BE2C (cell line): ENCODE measurements at regions not wholly inside any gene's neighbourhood (a gene's known extent, or its start where the extent isn't known, plus 50 kb on each side); places are given as distances from the start of the nearest gene placed in this dataset.

Experiments
- DNase-seq: peaks from one replicate; pipeline ENCODE4 v3.0.0-alpha.2; 2020
- H3K27me3 ChIP-seq: fragments of 250-450 bp; sonication (Bioruptor Pico); 2 replicates; pipeline ENCODE4 v1.5.1; 2020; ENCODE audit warnings: mild to moderate bottlenecking
- H3K36me3 ChIP-seq: fragments of 250-450 bp; sonication (Bioruptor Pico); 2 replicates; pipeline ENCODE4 v1.5.1; 2020; ENCODE audit warnings: mild to moderate bottlenecking
- H3K4me1 ChIP-seq: fragments of 250-450 bp; sonication (Bioruptor Pico); 2 replicates; pipeline ENCODE4 v1.5.1; 2020
- H3K4me3 ChIP-seq: 2 replicates; pipeline ENCODE4 v1.5.1; 2011; ENCODE audit warnings: low read depth, low read length
- H3K9me3 ChIP-seq: fragments of 250-450 bp; sonication (Bioruptor Pico); 2 replicates; pipeline ENCODE4 v1.5.1; 2020
- TF ChIP-seq, protein P1 (sequence below): IDR thresholded peaks from 2 replicates; pipeline ENCODE4 v1.5.1; 2012; ENCODE audit warnings: mild to moderate bottlenecking, low read depth, low read length

GRCh38 chr9:108133101-108133500 lies 643.5 kb upstream of the KLF4 start:
- no peaks in the 10 kb centered on the region for H3K27me3 ChIP-seq
- no peak for DNase-seq
- H3K4me3 ChIP-seq, result no peak overlapping the region
- no peaks in the 10 kb centered on the region for H3K36me3 ChIP-seq
- TF ChIP-seq, protein P1, sequence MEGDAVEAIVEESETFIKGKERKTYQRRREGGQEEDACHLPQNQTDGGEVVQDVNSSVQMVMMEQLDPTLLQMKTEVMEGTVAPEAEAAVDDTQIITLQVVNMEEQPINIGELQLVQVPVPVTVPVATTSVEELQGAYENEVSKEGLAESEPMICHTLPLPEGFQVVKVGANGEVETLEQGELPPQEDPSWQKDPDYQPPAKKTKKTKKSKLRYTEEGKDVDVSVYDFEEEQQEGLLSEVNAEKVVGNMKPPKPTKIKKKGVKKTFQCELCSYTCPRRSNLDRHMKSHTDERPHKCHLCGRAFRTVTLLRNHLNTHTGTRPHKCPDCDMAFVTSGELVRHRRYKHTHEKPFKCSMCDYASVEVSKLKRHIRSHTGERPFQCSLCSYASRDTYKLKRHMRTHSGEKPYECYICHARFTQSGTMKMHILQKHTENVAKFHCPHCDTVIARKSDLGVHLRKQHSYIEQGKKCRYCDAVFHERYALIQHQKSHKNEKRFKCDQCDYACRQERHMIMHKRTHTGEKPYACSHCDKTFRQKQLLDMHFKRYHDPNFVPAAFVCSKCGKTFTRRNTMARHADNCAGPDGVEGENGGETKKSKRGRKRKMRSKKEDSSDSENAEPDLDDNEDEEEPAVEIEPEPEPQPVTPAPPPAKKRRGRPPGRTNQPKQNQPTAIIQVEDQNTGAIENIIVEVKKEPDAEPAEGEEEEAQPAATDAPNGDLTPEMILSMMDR, result no peak
- no peaks in the 10 kb centered on the region for H3K9me3 ChIP-seq
- no peaks in the 10 kb centered on the region for H3K4me1 ChIP-seq

- Histone ChIP-seq H3K27me3 (no peaks in the 10 kb centered on the region), H3K4me1 (no peaks in the 10 kb centered on the region), H3K4me3 (no peak overlapping the region), H3K9me3 (no peaks in the 10 kb centered on the region), H3K36me3 (no peaks in the 10 kb centered on the region)
- TF ChIP-seq, protein P1, result no peak
- DNase-seq, result no peak
These were observed 641.3 kb upstream of the KLF4 start for GRCh38 chr9:108130905-108131304.

GRCh38 chr9:108125625-108126024 lies 636.1 kb upstream of the KLF4 start:
- Histone ChIP-seq H3K4me1 (no peaks in the 10 kb centered on the region; the same call in 1 of the 2 replicates), H3K9me3 (no peaks in the 10 kb centered on the region), H3K36me3 (no peaks in the 10 kb centered on the region), H3K4me3 (no peak overlapping the region), H3K27me3 (no peaks in the 10 kb centered on the region)
- DNase-seq, result no peak
- TF ChIP-seq, protein P1, result peak; percentile 52

DNA sequence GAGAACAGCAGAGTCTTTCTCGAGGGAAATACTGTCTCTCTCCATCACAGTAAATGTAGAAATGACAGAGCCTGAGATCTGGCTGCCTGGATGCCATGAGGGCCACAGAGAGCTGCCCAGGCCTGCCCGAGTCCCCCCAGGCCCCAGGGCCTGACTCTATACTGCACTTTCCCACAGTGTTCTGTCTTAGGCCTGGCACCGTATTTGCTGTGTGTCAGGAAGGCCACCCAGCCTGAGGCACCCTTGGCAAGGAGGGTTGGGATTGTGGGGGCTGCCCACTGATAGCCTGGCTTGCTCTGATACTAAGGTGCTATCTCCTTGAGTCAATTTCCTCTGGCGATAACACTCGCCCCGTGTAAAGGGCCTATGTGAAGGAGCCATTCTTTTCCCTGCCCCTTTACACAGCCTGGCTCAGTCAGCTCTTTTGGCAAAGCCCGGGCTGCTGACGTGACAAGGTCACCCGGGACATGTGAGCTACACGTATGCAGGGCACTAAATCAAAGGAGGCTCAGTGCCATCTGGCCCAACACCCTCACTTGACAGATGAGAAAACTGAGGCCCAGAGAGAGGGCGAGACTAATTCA lies 630.1 kb upstream of the KLF4 start:
- peaks cover 17% of the 10 kb centered on the region for H3K4me1 ChIP-seq
- no peak for DNase-seq
- no peaks in the 10 kb centered on the region for H3K27me3 ChIP-seq
- TF ChIP-seq, protein P1, result no peak
- no peaks in the 10 kb centered on the region for H3K36me3 ChIP-seq
- H3K4me3 ChIP-seq, result no peak overlapping the region
- no peaks in the 10 kb centered on the region for H3K9me3 ChIP-seq

- Histone ChIP-seq H3K4me1 (peaks cover 17% of the 10 kb centered on the region), H3K9me3 (no peaks in the 10 kb centered on the region), H3K36me3 (no peaks in the 10 kb centered on the region), H3K27me3 (no peaks in the 10 kb centered on the region), H3K4me3 (no peak overlapping the region)
- peak; percentile 90 for DNase-seq
- TF ChIP-seq, protein P1, result no peak
These were observed 628.2 kb upstream of the KLF4 start for GRCh38 chr9:108117795-108118194.

GRCh38 chr9:108117306-108117705 lies 627.7 kb upstream of the KLF4 start:
- Histone ChIP-seq H3K4me3 (no peak overlapping the region), H3K27me3 (no peaks in the 10 kb centered on the region), H3K4me1 (peaks cover 17% of the 10 kb centered on the region), H3K36me3 (no peaks in the 10 kb centered on the region), H3K9me3 (no peaks in the 10 kb centered on the region)
- DNase-seq, result no peak
- TF ChIP-seq, protein P1, result no peak
